ENCODE measurements at regions not wholly inside any gene's neighbourhood (a gene's known extent, or its start where the extent isn't known, plus 50 kb on each side); places are given as distances from the start of the nearest gene placed in this dataset.

DNA sequence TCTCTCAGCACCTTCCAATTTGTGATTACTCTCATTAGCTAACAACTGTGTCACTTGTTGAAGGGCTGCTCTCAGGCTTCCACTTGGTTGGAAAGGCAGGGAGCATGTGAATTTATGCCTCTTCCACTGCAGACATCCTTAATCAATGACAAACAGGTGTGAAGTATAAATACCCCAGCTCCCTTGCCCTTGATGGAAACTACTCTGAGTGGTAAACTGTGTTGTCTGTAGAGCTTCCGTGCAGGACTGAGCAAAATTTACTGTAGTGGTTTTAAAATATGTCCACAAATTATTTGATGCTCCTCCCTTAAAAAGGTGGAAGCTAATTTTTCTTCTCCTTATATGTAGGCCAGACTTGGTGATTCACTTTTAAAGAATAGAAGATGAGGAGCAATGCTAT is 253.0 kb upstream of the TBX18 start:
- Histone ChIP-seq H3K56ac (ENCODE audit: extremely low read depth, insufficient read depth, low read length) (no peak overlapping the region), H3K4me2 (ENCODE audit: low read depth, low read length) (no peak overlapping the region), H3K18ac (ENCODE audit: low read depth, low read length) (no peak overlapping the region), H3K9me3 (ENCODE audit: control insufficient read depth, insufficient read depth, low read length) (no peaks in the 10 kb centered on the region), H3K4me3 (ENCODE audit: insufficient read depth, low read depth, low read length) (no peak overlapping the region), H2BK120ac (ENCODE audit: low read depth, low read length) (no peak overlapping the region), H2BK5ac (ENCODE audit: low read depth, low read length, poor library complexity, severe bottlenecking) (no peak overlapping the region), H3K9me1 (ENCODE audit: insufficient read depth, low read length) (no peaks in the 10 kb centered on the region), H4K5ac (ENCODE audit: low read depth, low read length) (no peak overlapping the region), H3K9ac (ENCODE audit: low read depth, low read length) (no peak overlapping the region), H2BK15ac (ENCODE audit: low read depth, low read length) (no peak overlapping the region), H3K27me3 (ENCODE audit: control insufficient read depth, insufficient read depth, low read length) (peaks cover 2% of the 10 kb centered on the region; the same call in 1 of the 2 replicates), H2AK9ac (replicated peaks; ENCODE audit: low read depth, low read length, poor library complexity) (no peak overlapping the region), H3K4ac (ENCODE audit: low read depth, low read length) (no peak overlapping the region), H3K27ac (ENCODE audit: insufficient read depth, low read length) (no peak overlapping the region), H4K8ac (ENCODE audit: low read depth in 2 of 2, low read length in 2 of 2) (no peak overlapping the region), H4K91ac (ENCODE audit: insufficient read depth, low read depth, low read length) (no peak overlapping the region), H2AK5ac (ENCODE audit: low read depth, low read length) (no peak overlapping the region), H2AFZ (replicated peaks; ENCODE audit: low read length, poor library complexity) (no peak overlapping the region), H4K20me1 (ENCODE audit: insufficient read depth, low read length) (no peaks in the 10 kb centered on the region), H2BK20ac (ENCODE audit: low read depth, low read length) (no peak overlapping the region), H3K23ac (ENCODE audit: low read depth, low read length) (no peak overlapping the region), H3K4me1 (ENCODE audit: control insufficient read depth, insufficient read depth, low read length) (no peaks in the 10 kb centered on the region), H3K14ac (replicated peaks; ENCODE audit: low read depth, low read length) (no peak overlapping the region), H3K79me1 (ENCODE audit: low read depth in 1 of 2, low read length in 2 of 2) (no peaks in the 10 kb centered on the region), H3K36me3 (ENCODE audit: control insufficient read depth, insufficient read depth, low read length) (no peaks in the 10 kb centered on the region)
- ChIA-PET CTCF (no interaction called here), POLR2A (ENCODE audit: unreplicated experiment) (no interaction called here)
- WGBS, 2 experiments (ENCODE audit: extremely low coverage in 2 of 2, insufficient read length in 1 of 2) = no CpG with 5 or more reads among the region's 1 CpG
- in situ Hi-C loops (cut with MboI; ENCODE audit: low sequenced_read_pairs) (no loop called here), dilution Hi-C loops (cut with HindIII; ENCODE audit: low sequenced_read_pairs, unreplicated experiment) (no loop called here), intact Hi-C loops (cut with micrococcal nuclease) (no loop called here)
- BruUV-seq (replicated peaks) = no TSS peak
- TF ChIP-seq, protein P1, sequence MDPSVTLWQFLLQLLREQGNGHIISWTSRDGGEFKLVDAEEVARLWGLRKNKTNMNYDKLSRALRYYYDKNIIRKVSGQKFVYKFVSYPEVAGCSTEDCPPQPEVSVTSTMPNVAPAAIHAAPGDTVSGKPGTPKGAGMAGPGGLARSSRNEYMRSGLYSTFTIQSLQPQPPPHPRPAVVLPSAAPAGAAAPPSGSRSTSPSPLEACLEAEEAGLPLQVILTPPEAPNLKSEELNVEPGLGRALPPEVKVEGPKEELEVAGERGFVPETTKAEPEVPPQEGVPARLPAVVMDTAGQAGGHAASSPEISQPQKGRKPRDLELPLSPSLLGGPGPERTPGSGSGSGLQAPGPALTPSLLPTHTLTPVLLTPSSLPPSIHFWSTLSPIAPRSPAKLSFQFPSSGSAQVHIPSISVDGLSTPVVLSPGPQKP (IDR thresholded peaks at IDR 0.05; ENCODE audit: borderline replicate concordance, low read depth, low read length) = no peak
- no peak for TF ChIP-seq FOS (IDR thresholded peaks at IDR 0.05; ENCODE audit: low read depth, low read length)
- TF ChIP-seq MAZ (IDR thresholded peaks at IDR 0.05; ENCODE audit: borderline replicate concordance, low read depth, low read length) = no peak
- TF ChIP-seq POLR2A (IDR thresholded peaks at IDR 0.05; ENCODE audit: low read depth, low read length) = no peak
- TF ChIP-seq CEBPB (IDR thresholded peaks at IDR 0.05; ENCODE audit: low read depth, low read length) = no peak
- no peak for TF ChIP-seq RFX5 (IDR thresholded peaks at IDR 0.05; ENCODE audit: low read depth, low read length)
- TF ChIP-seq NFE2L2 (IDR thresholded peaks at IDR 0.05; ENCODE audit: low read depth, low read length) = no peak
- TF ChIP-seq SMC3 (IDR thresholded peaks at IDR 0.05; ENCODE audit: low read depth, low read length) = no peak
- no peak for TF ChIP-seq RCOR1 (IDR thresholded peaks at IDR 0.05; ENCODE audit: insufficient replicate concordance, low read length)
- no peak for TF ChIP-seq CHD1 (IDR thresholded peaks at IDR 0.05; ENCODE audit: low read depth, low read length)
- no peak for TF ChIP-seq RAD21 (IDR thresholded peaks at IDR 0.05; ENCODE audit: low read length)
- TF ChIP-seq, protein P2, sequence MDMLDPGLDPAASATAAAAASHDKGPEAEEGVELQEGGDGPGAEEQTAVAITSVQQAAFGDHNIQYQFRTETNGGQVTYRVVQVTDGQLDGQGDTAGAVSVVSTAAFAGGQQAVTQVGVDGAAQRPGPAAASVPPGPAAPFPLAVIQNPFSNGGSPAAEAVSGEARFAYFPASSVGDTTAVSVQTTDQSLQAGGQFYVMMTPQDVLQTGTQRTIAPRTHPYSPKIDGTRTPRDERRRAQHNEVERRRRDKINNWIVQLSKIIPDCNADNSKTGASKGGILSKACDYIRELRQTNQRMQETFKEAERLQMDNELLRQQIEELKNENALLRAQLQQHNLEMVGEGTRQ (IDR thresholded peaks at IDR 0.05; ENCODE audit: low read depth, low read length) = no peak
- no peak for ATAC-seq (ENCODE audit: low read depth)
- no peak for DNase-seq

Measured in IMR-90 (cell line).